GM23338 (cell line): ENCODE measurements at regions not wholly inside any gene's neighbourhood (a gene's known extent, or its start where the extent isn't known, plus 50 kb on each side); places are given as distances from the start of the nearest gene placed in this dataset.

Source experiments
- CTCF ChIP-seq, 2 experiments: fragments of 200-600 bp in 1 of 2; sonication (generic) in 1 of 2; conservative IDR thresholded peaks; 2 replicates each; pipeline versions ENCODE4 v1.5.1 to v1.6.1; 2016 to 2017; ENCODE audit warnings: antibody characterized with exemption in 2 of 2, low read depth in 2 of 2, mild to moderate bottlenecking in 2 of 2, moderate library complexity in 1 of 2
- EZH2 ChIP-seq: fragments of 200-600 bp; sonication (generic); IDR thresholded peaks from one replicate; pipeline ENCODE4 v1.8.0; 2017; ENCODE audit warnings: antibody characterized with exemption, mild to moderate bottlenecking, low read depth; ENCODE audit not compliant: unreplicated experiment
- EZH2phosphoT487 ChIP-seq: fragments of 200-600 bp; sonication (generic); IDR thresholded peaks from one replicate; pipeline ENCODE4 v1.8.1; 2018; ENCODE audit warnings: antibody characterized with exemption; ENCODE audit not compliant: unreplicated experiment
- POLR2AphosphoS5 ChIP-seq: IDR thresholded peaks from 2 replicates; pipeline ENCODE4 v1.6.1; 2016; ENCODE audit warnings: antibody characterized with exemption, low read depth

GRCh38 chr19:30287973-30288372 lies 84.2 kb upstream of the ZNF536 start:
- TF ChIP-seq CTCF (conservative IDR thresholded peaks at IDR 0.05; ENCODE audit: low read depth in 2 of 2) (no peak), EZH2 (no peak), POLR2AphosphoS5 (no peak), EZH2phosphoT487 (no peak)
